ENCODE measurements at regions not wholly inside any gene's neighbourhood (a gene's known extent, or its start where the extent isn't known, plus 50 kb on each side); places are given as distances from the start of the nearest gene placed in this dataset.

DNA sequence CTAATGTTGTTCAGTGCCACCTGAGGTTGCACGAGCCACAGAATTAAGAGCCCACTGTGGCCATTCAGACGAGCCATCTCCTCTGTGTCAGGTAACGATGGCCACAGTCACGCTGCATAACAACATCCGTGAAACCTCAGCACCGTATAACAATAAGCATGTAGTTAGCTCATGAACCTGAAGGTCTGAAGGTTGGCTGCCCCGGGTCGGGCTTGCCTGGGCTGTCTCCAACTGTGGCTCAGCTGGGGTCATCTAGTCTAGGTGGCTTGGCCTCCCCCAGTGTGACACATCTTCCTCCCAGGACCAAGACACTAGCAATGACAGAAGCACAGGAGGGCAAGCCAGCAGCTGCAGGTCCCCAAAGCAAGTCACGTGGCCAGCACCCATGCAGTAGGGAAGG is 258.0 kb downstream of the GLI2 start:
- Histone ChIP-seq H3K4me1 (ENCODE audit: control insufficient read depth in 3 of 3, insufficient read depth in 3 of 3, low read length in 3 of 3) (no peaks in the 10 kb centered on the region), H3K27me3 (ENCODE audit: control insufficient read depth in 3 of 3, insufficient read depth in 3 of 3, low read length in 3 of 3) (no peaks in the 10 kb centered on the region), H3K4me3 (ENCODE audit: low read length in 3 of 3) (no peak overlapping the region), H3K9me3 (ENCODE audit: control insufficient read depth in 3 of 3, low read length in 3 of 3) (no peaks in the 10 kb centered on the region), H3K36me3 (ENCODE audit: control insufficient read depth in 3 of 3, insufficient read depth in 3 of 3, low read length in 3 of 3) (no peaks in the 10 kb centered on the region), H3K27ac (ENCODE audit: low read depth, low read length) (no peak overlapping the region), H3K9ac (ENCODE audit: low read depth in 1 of 3, low read length in 3 of 3) (no peak overlapping the region)

DNA sequence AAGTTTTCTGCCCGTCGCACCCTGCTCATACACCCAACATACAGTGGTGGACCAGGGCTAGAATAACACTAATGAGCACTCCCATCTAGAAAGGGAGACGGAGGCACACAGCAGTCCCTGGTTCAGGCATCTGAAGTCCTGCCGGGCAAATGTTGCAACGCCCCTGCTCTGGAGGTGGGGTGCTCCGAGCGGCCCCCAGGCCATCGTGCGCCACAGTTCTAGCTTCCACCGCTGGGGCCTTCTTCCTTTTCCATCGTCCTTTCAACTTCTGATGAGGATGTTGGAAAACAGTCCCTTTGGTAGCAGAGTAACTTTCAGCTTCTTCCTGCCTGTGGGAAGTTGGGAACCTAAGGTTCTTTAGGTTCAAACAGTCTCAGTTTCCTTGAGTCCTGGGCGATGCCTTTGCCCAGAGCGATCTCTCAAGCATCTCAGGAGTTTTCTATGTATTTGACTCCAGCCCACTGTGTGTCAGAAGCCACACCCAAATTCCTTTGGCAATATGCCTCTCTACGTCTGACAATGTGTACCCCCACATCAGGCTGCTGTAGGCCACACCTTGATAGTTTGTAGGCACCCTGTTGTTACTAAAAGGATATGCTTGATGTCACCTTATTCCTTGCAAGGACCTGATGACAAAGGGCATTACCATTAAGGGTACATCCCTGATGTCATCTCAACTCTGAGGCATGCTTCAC is 258.8 kb downstream of the GLI2 start:
- Histone ChIP-seq H3K27ac (ENCODE audit: low read depth, low read length) (no peak overlapping the region), H3K27me3 (ENCODE audit: control insufficient read depth in 3 of 3, insufficient read depth in 3 of 3, low read length in 3 of 3) (no peaks in the 10 kb centered on the region), H3K9ac (ENCODE audit: low read depth in 1 of 3, low read length in 3 of 3) (no peak overlapping the region), H3K9me3 (ENCODE audit: control insufficient read depth in 3 of 3, low read length in 3 of 3) (no peaks in the 10 kb centered on the region), H3K4me3 (ENCODE audit: low read length in 3 of 3) (no peak overlapping the region), H3K4me1 (ENCODE audit: control insufficient read depth in 3 of 3, insufficient read depth in 3 of 3, low read length in 3 of 3) (no peaks in the 10 kb centered on the region), H3K36me3 (ENCODE audit: control insufficient read depth in 3 of 3, insufficient read depth in 3 of 3, low read length in 3 of 3) (no peaks in the 10 kb centered on the region)

DNA sequence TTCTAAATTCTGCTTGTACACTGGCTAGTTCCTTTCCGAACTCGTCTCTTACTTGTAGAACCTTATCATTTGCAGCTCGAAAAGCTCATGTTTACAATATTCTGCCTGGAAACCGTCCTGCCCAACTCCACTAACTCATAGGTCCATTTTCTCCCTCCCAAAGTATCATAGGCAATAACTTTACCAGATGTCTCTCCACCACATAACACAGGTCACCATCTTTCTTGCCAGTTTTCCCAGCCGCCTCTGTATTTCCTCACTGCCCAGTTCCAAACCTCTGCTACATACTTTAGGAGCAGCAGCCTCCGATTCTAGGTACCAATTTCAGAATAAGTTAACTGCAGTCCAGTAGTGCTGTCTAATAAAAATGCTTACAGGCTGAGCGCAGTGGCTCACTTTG is 259.5 kb downstream of the GLI2 start:
- no peak overlapping the region for H3K4me3 ChIP-seq (ENCODE audit: low read length in 3 of 3)
- no peaks in the 10 kb centered on the region for H3K36me3 ChIP-seq (ENCODE audit: control insufficient read depth in 3 of 3, insufficient read depth in 3 of 3, low read length in 3 of 3)
- no peak overlapping the region for H3K27ac ChIP-seq (ENCODE audit: low read depth, low read length)
- no peaks in the 10 kb centered on the region for H3K4me1 ChIP-seq (ENCODE audit: control insufficient read depth in 3 of 3, insufficient read depth in 3 of 3, low read length in 3 of 3)
- no peaks in the 10 kb centered on the region for H3K9me3 ChIP-seq (ENCODE audit: control insufficient read depth in 3 of 3, low read length in 3 of 3)
- no peaks in the 10 kb centered on the region for H3K27me3 ChIP-seq (ENCODE audit: control insufficient read depth in 3 of 3, insufficient read depth in 3 of 3, low read length in 3 of 3)
- H3K9ac ChIP-seq (ENCODE audit: low read depth in 1 of 3, low read length in 3 of 3): no peak overlapping the region

DNA sequence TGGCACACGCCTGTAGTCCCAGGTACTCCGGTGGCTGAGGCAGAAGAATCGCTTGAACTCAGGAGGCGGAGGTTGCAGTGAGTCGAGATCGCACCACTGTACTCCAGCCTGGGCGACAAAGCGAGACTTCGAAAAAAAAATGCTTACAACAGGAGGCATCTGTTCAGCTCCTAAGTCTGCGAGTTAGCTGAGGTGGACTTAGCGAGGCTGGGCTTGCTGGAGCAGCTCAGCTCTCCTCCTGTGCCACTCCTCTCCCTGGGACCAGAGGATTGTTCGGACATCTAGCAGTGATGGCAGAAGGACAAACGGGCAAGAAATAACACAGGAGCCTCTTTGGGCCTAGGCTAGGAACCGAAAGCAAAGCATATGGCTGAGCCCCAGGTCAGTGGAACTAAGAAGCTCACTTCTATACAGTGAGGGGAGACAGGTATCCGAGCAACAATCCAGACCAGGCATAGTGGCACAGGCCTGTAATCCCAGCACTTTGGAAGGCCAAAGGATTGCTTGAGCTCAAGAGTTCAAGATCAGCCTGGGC is 260.1 kb downstream of the GLI2 start:
- no peaks in the 10 kb centered on the region for H3K36me3 ChIP-seq (ENCODE audit: control insufficient read depth in 3 of 3, insufficient read depth in 3 of 3, low read length in 3 of 3)
- H3K27me3 ChIP-seq (ENCODE audit: control insufficient read depth in 3 of 3, insufficient read depth in 3 of 3, low read length in 3 of 3): no peaks in the 10 kb centered on the region
- no peak overlapping the region for H3K4me3 ChIP-seq (ENCODE audit: low read length in 3 of 3)
- H3K27ac ChIP-seq (ENCODE audit: low read depth, low read length): no peak overlapping the region
- no peak overlapping the region for H3K9ac ChIP-seq (ENCODE audit: low read depth in 1 of 3, low read length in 3 of 3)
- no peaks in the 10 kb centered on the region for H3K9me3 ChIP-seq (ENCODE audit: control insufficient read depth in 3 of 3, low read length in 3 of 3)
- H3K4me1 ChIP-seq (ENCODE audit: control insufficient read depth in 3 of 3, insufficient read depth in 3 of 3, low read length in 3 of 3): no peaks in the 10 kb centered on the region

DNA sequence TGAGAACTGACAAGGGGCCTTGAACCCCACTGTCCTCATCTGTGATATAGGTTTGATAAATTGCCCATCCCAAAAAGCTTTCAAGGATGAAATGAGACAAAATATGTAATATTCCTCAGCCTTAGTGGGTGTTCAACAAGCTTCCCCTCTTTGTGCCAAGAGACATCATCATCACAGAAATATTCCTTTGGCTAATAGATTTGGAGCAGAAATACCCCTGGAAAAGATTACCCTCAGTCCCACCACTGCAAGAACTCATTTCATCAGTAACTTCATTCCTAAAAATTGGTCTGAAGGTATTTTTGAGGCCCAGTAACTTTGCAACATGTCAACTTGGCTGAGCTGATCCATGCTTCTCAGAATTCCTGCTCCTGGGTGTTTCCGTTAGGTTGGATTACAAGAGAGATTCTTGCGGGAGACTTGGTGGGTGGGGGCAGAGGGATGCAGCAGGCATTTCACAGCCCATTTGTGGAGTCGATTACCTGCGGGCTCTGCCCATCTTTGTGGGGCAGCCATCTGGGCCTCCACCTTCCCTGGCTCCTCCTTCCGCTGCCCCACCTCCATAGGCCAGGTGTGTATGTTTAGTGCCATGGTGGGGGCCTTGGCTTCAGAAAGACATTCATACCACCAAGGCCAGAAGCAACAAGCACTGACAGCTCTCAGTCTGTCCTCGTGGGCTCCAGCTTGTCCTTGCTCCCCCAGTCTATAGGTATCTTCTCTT is 263.9 kb downstream of the GLI2 start:
- no peak overlapping the region for H3K27ac ChIP-seq (ENCODE audit: low read depth, low read length)
- no peaks in the 10 kb centered on the region for H3K36me3 ChIP-seq (ENCODE audit: control insufficient read depth in 3 of 3, insufficient read depth in 3 of 3, low read length in 3 of 3)
- H3K4me3 ChIP-seq (ENCODE audit: low read length in 3 of 3): no peak overlapping the region
- H3K9me3 ChIP-seq (ENCODE audit: control insufficient read depth in 3 of 3, low read length in 3 of 3): no peaks in the 10 kb centered on the region
- H3K27me3 ChIP-seq (ENCODE audit: control insufficient read depth in 3 of 3, insufficient read depth in 3 of 3, low read length in 3 of 3): no peaks in the 10 kb centered on the region
- no peak overlapping the region for H3K9ac ChIP-seq (ENCODE audit: low read depth in 1 of 3, low read length in 3 of 3)
- no peaks in the 10 kb centered on the region for H3K4me1 ChIP-seq (ENCODE audit: control insufficient read depth in 3 of 3, insufficient read depth in 3 of 3, low read length in 3 of 3)

DNA sequence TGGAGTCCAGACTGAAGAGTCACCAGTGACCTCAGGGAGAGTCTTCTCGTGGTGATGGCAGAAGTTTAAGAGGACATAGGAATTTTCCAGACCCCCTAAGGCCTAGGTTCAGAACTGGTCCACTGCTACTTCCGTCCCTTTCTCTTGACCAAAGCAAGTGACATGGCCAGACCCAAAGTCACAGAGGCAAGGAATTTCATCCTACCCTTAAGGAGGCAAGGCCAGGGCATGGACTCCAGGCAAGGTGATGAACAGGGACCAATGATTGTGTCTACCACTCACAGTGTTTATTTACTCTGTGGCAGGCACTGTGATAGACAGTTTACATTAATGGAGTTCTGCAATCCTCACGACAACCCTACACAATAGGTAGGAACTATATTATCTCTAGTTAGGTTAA is 265.1 kb downstream of the GLI2 start:
- Histone ChIP-seq H3K27me3 (ENCODE audit: control insufficient read depth in 3 of 3, insufficient read depth in 3 of 3, low read length in 3 of 3) (peaks cover 0 to 2% (median 0%) of the 10 kb centered on the region in 3 donors), H3K4me3 (ENCODE audit: low read length in 3 of 3) (no peak overlapping the region), H3K9me3 (ENCODE audit: control insufficient read depth in 3 of 3, low read length in 3 of 3) (no peaks in the 10 kb centered on the region), H3K36me3 (ENCODE audit: control insufficient read depth in 3 of 3, insufficient read depth in 3 of 3, low read length in 3 of 3) (no peaks in the 10 kb centered on the region), H3K4me1 (ENCODE audit: control insufficient read depth in 3 of 3, insufficient read depth in 3 of 3, low read length in 3 of 3) (no peaks in the 10 kb centered on the region), H3K27ac (ENCODE audit: low read depth, low read length) (no peak overlapping the region), H3K9ac (ENCODE audit: low read depth in 1 of 3, low read length in 3 of 3) (no peak overlapping the region)

DNA sequence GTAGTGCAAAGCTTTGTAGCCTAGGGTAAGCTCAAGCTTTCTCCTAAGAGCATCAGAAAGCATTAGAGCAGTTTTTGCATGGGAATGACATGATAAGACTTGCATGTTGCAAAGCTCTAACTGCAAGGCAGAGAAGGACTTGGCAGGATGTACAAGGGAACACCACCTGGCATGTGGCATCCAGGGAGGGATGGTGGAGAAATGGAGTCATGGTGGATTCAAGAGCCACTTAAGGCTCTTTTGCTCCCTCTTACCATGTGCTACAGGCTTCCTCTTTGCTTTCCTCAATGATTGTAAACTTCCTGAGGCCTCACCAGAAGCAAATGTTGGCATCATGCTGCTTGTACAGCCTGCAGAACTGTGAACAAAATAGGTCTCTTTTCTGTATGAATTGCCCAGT is 266.0 kb downstream of the GLI2 start:
- H3K36me3 ChIP-seq (ENCODE audit: control insufficient read depth in 3 of 3, insufficient read depth in 3 of 3, low read length in 3 of 3): no peaks in the 10 kb centered on the region
- peaks cover 0 to 2% (median 0%) of the 10 kb centered on the region in 3 donors for H3K27me3 ChIP-seq (ENCODE audit: control insufficient read depth in 3 of 3, insufficient read depth in 3 of 3, low read length in 3 of 3)
- no peaks in the 10 kb centered on the region for H3K9me3 ChIP-seq (ENCODE audit: control insufficient read depth in 3 of 3, low read length in 3 of 3)
- H3K4me1 ChIP-seq (ENCODE audit: control insufficient read depth in 3 of 3, insufficient read depth in 3 of 3, low read length in 3 of 3): no peaks in the 10 kb centered on the region
- no peak overlapping the region for H3K4me3 ChIP-seq (ENCODE audit: low read length in 3 of 3)
- no peak overlapping the region for H3K9ac ChIP-seq (ENCODE audit: low read depth in 1 of 3, low read length in 3 of 3)
- no peak overlapping the region for H3K27ac ChIP-seq (ENCODE audit: low read depth, low read length)

DNA sequence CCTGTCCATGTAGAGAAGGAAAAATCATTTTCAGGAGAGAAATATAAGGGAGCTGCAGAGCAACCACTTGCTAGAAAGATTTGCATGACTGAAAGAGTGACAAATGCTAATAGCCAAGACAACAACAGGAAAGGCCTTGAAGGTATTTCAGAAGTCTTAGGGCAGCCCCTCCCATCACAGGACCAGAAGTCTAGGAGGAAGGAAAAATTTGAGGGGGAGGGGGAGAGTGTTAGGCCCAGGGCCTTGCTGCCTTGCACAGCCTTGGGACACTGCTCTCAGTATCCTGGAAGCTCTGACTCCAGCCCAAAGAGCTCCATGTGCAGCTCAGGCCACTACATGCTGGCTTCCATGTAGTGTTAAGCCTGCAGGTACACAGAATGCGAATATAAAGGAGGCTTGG is 266.9 kb downstream of the GLI2 start:
- no peak overlapping the region for H3K4me3 ChIP-seq (ENCODE audit: low read length in 3 of 3)
- H3K9me3 ChIP-seq (ENCODE audit: control insufficient read depth in 3 of 3, low read length in 3 of 3): no peaks in the 10 kb centered on the region
- no peak overlapping the region for H3K27ac ChIP-seq (ENCODE audit: low read depth, low read length)
- no peaks in the 10 kb centered on the region for H3K36me3 ChIP-seq (ENCODE audit: control insufficient read depth in 3 of 3, insufficient read depth in 3 of 3, low read length in 3 of 3)
- no peaks in the 10 kb centered on the region for H3K4me1 ChIP-seq (ENCODE audit: control insufficient read depth in 3 of 3, insufficient read depth in 3 of 3, low read length in 3 of 3)
- no peak overlapping the region for H3K9ac ChIP-seq (ENCODE audit: low read depth in 1 of 3, low read length in 3 of 3)
- peaks cover 0 to 2% (median 0%) of the 10 kb centered on the region in 3 donors for H3K27me3 ChIP-seq (ENCODE audit: control insufficient read depth in 3 of 3, insufficient read depth in 3 of 3, low read length in 3 of 3)

DNA sequence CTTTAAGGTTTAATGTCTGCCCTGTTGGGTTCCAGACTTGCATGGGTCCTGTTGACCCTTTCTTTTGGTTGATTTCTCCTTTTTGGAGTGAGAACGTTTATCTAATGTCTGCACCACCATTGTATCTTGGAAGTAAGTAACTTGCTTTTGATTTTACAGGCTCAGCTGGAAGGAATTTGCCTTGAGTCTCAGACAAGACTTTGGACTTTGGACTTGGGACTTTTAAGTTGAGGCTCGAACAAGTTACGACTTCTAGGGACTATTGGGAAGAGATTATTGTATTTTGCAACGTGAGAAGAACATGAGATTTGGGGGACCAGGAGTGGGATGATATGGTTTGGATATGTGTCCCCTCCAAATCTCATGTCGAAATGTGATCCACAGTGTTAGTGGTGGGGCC is 267.7 kb downstream of the GLI2 start:
- no peak overlapping the region for H3K4me3 ChIP-seq (ENCODE audit: low read length in 3 of 3)
- no peaks in the 10 kb centered on the region for H3K9me3 ChIP-seq (ENCODE audit: control insufficient read depth in 3 of 3, low read length in 3 of 3)
- H3K4me1 ChIP-seq (ENCODE audit: control insufficient read depth in 3 of 3, insufficient read depth in 3 of 3, low read length in 3 of 3): no peaks in the 10 kb centered on the region
- no peaks in the 10 kb centered on the region for H3K36me3 ChIP-seq (ENCODE audit: control insufficient read depth in 3 of 3, insufficient read depth in 3 of 3, low read length in 3 of 3)
- peaks cover 0 to 2% (median 0%) of the 10 kb centered on the region in 3 donors for H3K27me3 ChIP-seq (ENCODE audit: control insufficient read depth in 3 of 3, insufficient read depth in 3 of 3, low read length in 3 of 3)
- no peak overlapping the region for H3K9ac ChIP-seq (ENCODE audit: low read depth in 1 of 3, low read length in 3 of 3)
- H3K27ac ChIP-seq (ENCODE audit: low read depth, low read length): no peak overlapping the region

DNA sequence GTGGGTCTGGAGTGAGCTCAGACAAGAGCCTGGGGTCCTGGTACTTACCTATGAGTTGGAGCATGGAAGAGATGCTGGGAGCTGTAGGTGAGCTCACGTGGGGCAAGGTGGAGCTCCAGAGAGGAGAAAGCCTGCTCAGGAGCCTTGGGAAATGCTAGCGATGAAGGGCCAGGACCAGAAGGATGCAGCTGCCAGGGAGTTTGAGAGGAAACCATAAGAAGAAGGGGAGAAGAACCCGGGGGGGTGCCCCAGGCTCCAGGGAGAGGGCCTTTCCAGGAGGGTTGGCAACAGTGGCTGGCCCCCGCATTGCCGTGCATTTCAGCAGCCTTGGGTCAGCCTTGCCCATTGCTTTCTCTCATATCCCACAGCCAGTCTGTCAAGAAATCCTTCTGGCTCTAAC is 268.7 kb downstream of the GLI2 start:
- Histone ChIP-seq H3K9me3 (ENCODE audit: control insufficient read depth in 3 of 3, low read length in 3 of 3) (no peaks in the 10 kb centered on the region), H3K36me3 (ENCODE audit: control insufficient read depth in 3 of 3, insufficient read depth in 3 of 3, low read length in 3 of 3) (no peaks in the 10 kb centered on the region), H3K27me3 (ENCODE audit: control insufficient read depth in 3 of 3, insufficient read depth in 3 of 3, low read length in 3 of 3) (peaks cover 0 to 2% (median 0%) of the 10 kb centered on the region in 3 donors), H3K9ac (ENCODE audit: low read depth in 1 of 3, low read length in 3 of 3) (no peak overlapping the region), H3K27ac (ENCODE audit: low read depth, low read length) (no peak overlapping the region), H3K4me3 (ENCODE audit: low read length in 3 of 3) (no peak overlapping the region), H3K4me1 (ENCODE audit: control insufficient read depth in 3 of 3, insufficient read depth in 3 of 3, low read length in 3 of 3) (no peaks in the 10 kb centered on the region)

Data from skeletal muscle tissue (tissue), 3 donors.